ENCODE measurements at regions not wholly inside any gene's neighbourhood (a gene's known extent, or its start where the extent isn't known, plus 50 kb on each side); places are given as distances from the start of the nearest gene placed in this dataset.

GRCh38 chr5:120039111-120039510, 409.8 kb downstream of the FAM170A start:
- Histone ChIP-seq H3K4me2 (ENCODE audit: control insufficient read depth, extremely low read depth, insufficient read depth, low read depth, low read length) (no peak overlapping the region), H3K4me3 (ENCODE audit: control insufficient read depth in 2 of 3, extremely low read depth in 1 of 3, insufficient read depth in 2 of 3, low read depth in 1 of 3, low read length in 3 of 3) (no peak overlapping the region), H3K27me3 (ENCODE audit: control insufficient read depth, extremely low read depth, insufficient read depth, low read length) (no peaks in the 10 kb centered on the region), H3K79me2 (ENCODE audit: control insufficient read depth, insufficient read depth, low read length) (no peaks in the 10 kb centered on the region), H4K20me1 (ENCODE audit: control insufficient read depth, extremely low read depth, insufficient read depth, low read length) (no peaks in the 10 kb centered on the region), H2AFZ (ENCODE audit: control insufficient read depth, low read length) (no peak overlapping the region), H3K4me1 (ENCODE audit: control insufficient read depth, extremely low read depth, insufficient read depth, low read length) (no peaks in the 10 kb centered on the region), H3K9ac (ENCODE audit: control insufficient read depth, extremely low read depth, insufficient read depth, low read length) (no peak overlapping the region), H3K9me1 (ENCODE audit: control insufficient read depth, extremely low read depth, insufficient read depth, low read length) (no peaks in the 10 kb centered on the region), H3K36me3 (ENCODE audit: control insufficient read depth in 2 of 2, extremely low read depth in 1 of 2, insufficient read depth in 2 of 2, low read length in 2 of 2) (no peaks in the 10 kb centered on the region), H3K9me3 (ENCODE audit: control insufficient read depth, low read depth, low read length) (no peaks in the 10 kb centered on the region), H3K27ac (ENCODE audit: control insufficient read depth, insufficient read depth, low read length) (no peak overlapping the region)
- TF ChIP-seq EZH2 (IDR thresholded peaks at IDR 0.05; ENCODE audit: low read length), result no peak
- no peak for TF ChIP-seq CTCF (optimal IDR thresholded peaks at IDR 0.05 in 1 of 3, IDR thresholded peaks at IDR 0.05 in 1 of 3, conservative IDR thresholded peaks at IDR 0.05 in 1 of 3; ENCODE audit: extremely low read depth in 1 of 3, insufficient read depth in 2 of 3, low read length in 3 of 3)
- no peak for FAIRE-seq
- dilution Hi-C loops (cut with MboI; ENCODE audit: extremely low pct_ligation_motif_present, low sequenced_read_pairs), result no loop called here
- no peak for DNase-seq (ENCODE audit: low read depth, low spot score)

GRCh38 chr5:120043431-120043830, 414.1 kb downstream of the FAM170A start:
- dilution Hi-C loops (cut with MboI; ENCODE audit: extremely low pct_ligation_motif_present, low sequenced_read_pairs), result no loop called here

More at GRCh38 chr5:120043431-120043830, 414.1 kb downstream of the FAM170A start:
- Histone ChIP-seq H3K36me3 (ENCODE audit: control insufficient read depth in 2 of 2, extremely low read depth in 1 of 2, insufficient read depth in 2 of 2, low read length in 2 of 2) (no peaks in the 10 kb centered on the region), H2AFZ (ENCODE audit: control insufficient read depth, low read length) (no peak overlapping the region), H3K4me1 (ENCODE audit: control insufficient read depth, extremely low read depth, insufficient read depth, low read length) (no peaks in the 10 kb centered on the region), H3K9ac (ENCODE audit: control insufficient read depth, extremely low read depth, insufficient read depth, low read length) (no peak overlapping the region), H3K79me2 (ENCODE audit: control insufficient read depth, insufficient read depth, low read length) (no peaks in the 10 kb centered on the region), H3K27ac (ENCODE audit: control insufficient read depth, insufficient read depth, low read length) (no peak overlapping the region), H3K9me1 (ENCODE audit: control insufficient read depth, extremely low read depth, insufficient read depth, low read length) (no peaks in the 10 kb centered on the region), H3K27me3 (ENCODE audit: control insufficient read depth, extremely low read depth, insufficient read depth, low read length) (no peaks in the 10 kb centered on the region), H4K20me1 (ENCODE audit: control insufficient read depth, extremely low read depth, insufficient read depth, low read length) (no peaks in the 10 kb centered on the region), H3K4me3 (ENCODE audit: control insufficient read depth in 2 of 3, extremely low read depth in 1 of 3, insufficient read depth in 2 of 3, low read depth in 1 of 3, low read length in 3 of 3) (no peak overlapping the region), H3K9me3 (ENCODE audit: control insufficient read depth, low read depth, low read length) (no peaks in the 10 kb centered on the region), H3K4me2 (ENCODE audit: control insufficient read depth, extremely low read depth, insufficient read depth, low read depth, low read length) (no peak overlapping the region)
- FAIRE-seq (no peak), DNase-seq (ENCODE audit: low read depth, low spot score) (no peak)
- no peak for TF ChIP-seq EZH2 (IDR thresholded peaks at IDR 0.05; ENCODE audit: low read length)
